HEK293 (cell line): ENCODE measurements at regions not wholly inside any gene's neighbourhood (a gene's known extent, or its start where the extent isn't known, plus 50 kb on each side); places are given as distances from the start of the nearest gene placed in this dataset.

Experiments
- CTCF ChIA-PET: fragments of 350-600 bp; formaldehyde crosslinking; extraction: SDS; loops from one replicate; lab custom pipeline; 2021; ENCODE audit warnings: antibody characterized with exemption; lab: Yijun Ruan, JAX
- POLR2A ChIA-PET: fragments of 300-600 bp; formaldehyde crosslinking; extraction: SDS; loops from one replicate; lab custom pipeline; 2020; ENCODE audit warnings: antibody characterized with exemption, inconsistent platforms; lab: Yijun Ruan, JAX
- H3K27ac ChIP-seq: fragments of 200-500 bp; sonication (Bioruptor generic); 2 replicates; pipeline ENCODE4 v1.5.1; 2014; ENCODE audit warnings: low read depth, low read length, control low read depth, inconsistent platforms; ENCODE audit errors: extremely low read depth
- H3K36me3 ChIP-seq, 2 experiments: fragments of 200-500 bp in 1 of 2; sonication (Bioruptor generic) in 1 of 2; 1 replicate in 1 of 2; 2 replicates in 1 of 2; pipeline ENCODE4 v1.5.1; 2014 to 2017; ENCODE audit warnings: inconsistent platforms in 2 of 2, low read length in 2 of 2; ENCODE audit not compliant: control insufficient read depth in 2 of 2, insufficient read depth in 1 of 2
- H3K4me1 ChIP-seq: fragments of 200-500 bp; sonication (Bioruptor generic); 2 replicates; pipeline ENCODE4 v1.5.1; 2014; ENCODE audit warnings: mild to moderate bottlenecking, low read length, inconsistent platforms; ENCODE audit not compliant: control insufficient read depth, insufficient read depth
- H3K4me3 ChIP-seq: 2 replicates; pipeline ENCODE4 v1.5.1; 2011; ENCODE audit warnings: low read depth, mild to moderate bottlenecking, control low read depth, low read length, moderate library complexity
- H3K9me3 ChIP-seq: fragments of 200-500 bp; sonication (Bioruptor generic); 2 replicates; pipeline ENCODE4 v1.5.1; 2014; ENCODE audit warnings: low read depth, low read length, inconsistent platforms; ENCODE audit not compliant: control insufficient read depth, insufficient read depth
- GFI1B ChIP-seq: fragments of 450-650 bp; formaldehyde crosslinking; IDR thresholded peaks from 2 replicates; pipeline ENCODE4 v1.5.1; 2016; ENCODE audit warnings: missing biosample characterization, missing genetic modification characterization
- KLF8 ChIP-seq: fragments of 450-650 bp; formaldehyde crosslinking; IDR thresholded peaks from 2 replicates; pipeline ENCODE4 v1.5.1; 2016; ENCODE audit warnings: missing biosample characterization, missing genetic modification characterization
- RBAK ChIP-seq: fragments of 450-650 bp; formaldehyde crosslinking; IDR thresholded peaks from 2 replicates; pipeline ENCODE4 v1.5.1; 2016; ENCODE audit warnings: missing biosample characterization, missing genetic modification characterization
- SALL2 ChIP-seq: fragments of 450-650 bp; formaldehyde crosslinking; IDR thresholded peaks from 2 replicates; pipeline ENCODE4 v1.5.0; 2017; ENCODE audit warnings: missing biosample characterization, mild to moderate bottlenecking, missing genetic modification characterization, borderline replicate concordance
- WT1 ChIP-seq: fragments of 450-650 bp; formaldehyde crosslinking; IDR thresholded peaks from 2 replicates; pipeline ENCODE4 v1.5.1; 2016; ENCODE audit warnings: missing biosample characterization, missing genetic modification characterization
- YY2 ChIP-seq: fragments of 450-650 bp; formaldehyde crosslinking; IDR thresholded peaks from 2 replicates; pipeline ENCODE4 v1.5.1; 2016; ENCODE audit warnings: missing biosample characterization, missing genetic modification characterization
- ZEB2 ChIP-seq: fragments of 450-650 bp; formaldehyde crosslinking; IDR thresholded peaks from 2 replicates; pipeline ENCODE4 v1.5.1; 2016; ENCODE audit warnings: missing biosample characterization, missing genetic modification characterization
- ZNF133 ChIP-seq: fragments of 450-650 bp; formaldehyde crosslinking; IDR thresholded peaks from 2 replicates; pipeline ENCODE4 v1.5.1; 2016; ENCODE audit warnings: missing biosample characterization, missing genetic modification characterization
- ZNF324 ChIP-seq: fragments of 450-650 bp; formaldehyde crosslinking; IDR thresholded peaks from 2 replicates; pipeline ENCODE4 v1.5.1; 2016; ENCODE audit warnings: missing biosample characterization, missing genetic modification characterization
- ZNF341 ChIP-seq: fragments of 450-650 bp; formaldehyde crosslinking; IDR thresholded peaks from 2 replicates; pipeline ENCODE4; 2016; ENCODE audit warnings: low read depth, missing biosample characterization, missing genetic modification characterization
- ZNF354C ChIP-seq: fragments of 450-650 bp; formaldehyde crosslinking; IDR thresholded peaks from 2 replicates; pipeline ENCODE4 v1.5.1; 2016; ENCODE audit warnings: missing biosample characterization, missing genetic modification characterization, low read depth, borderline replicate concordance
- ZNF37A ChIP-seq: fragments of 450-650 bp; IDR thresholded peaks from 2 replicates; pipeline ENCODE4 v1.5.1; 2018; ENCODE audit warnings: missing biosample characterization, missing genetic modification characterization
- ZNF416 ChIP-seq: fragments of 450-650 bp; formaldehyde crosslinking; IDR thresholded peaks from 2 replicates; pipeline ENCODE4 v1.5.1; 2016; ENCODE audit warnings: missing biosample characterization, missing genetic modification characterization
- ZNF433 ChIP-seq: fragments of 450-650 bp; formaldehyde crosslinking; IDR thresholded peaks from 2 replicates; pipeline ENCODE4 v1.5.1; 2016; ENCODE audit warnings: missing biosample characterization, missing genetic modification characterization, low read depth
- ZNF530 ChIP-seq: fragments of 450-650 bp; formaldehyde crosslinking; IDR thresholded peaks from 2 replicates; pipeline ENCODE4 v1.5.1; 2016; ENCODE audit warnings: low read depth, missing biosample characterization, missing genetic modification characterization
- ZNF571 ChIP-seq: fragments of 450-650 bp; formaldehyde crosslinking; IDR thresholded peaks from 2 replicates; pipeline ENCODE4 v1.5.0; 2017; ENCODE audit warnings: missing biosample characterization, missing genetic modification characterization
- ZNF629 ChIP-seq: fragments of 450-650 bp; formaldehyde crosslinking; IDR thresholded peaks from 2 replicates; pipeline ENCODE4 v1.5.1; 2017; ENCODE audit warnings: missing biosample characterization, missing genetic modification characterization
- ZNF660 ChIP-seq: fragments of 450-650 bp; IDR thresholded peaks from 2 replicates; pipeline ENCODE4 v1.5.1; 2018; ENCODE audit warnings: missing biosample characterization, mild to moderate bottlenecking, missing genetic modification characterization
- TF ChIP-seq, protein P1 (sequence below): fragments of 450-650 bp; formaldehyde crosslinking; IDR thresholded peaks from 2 replicates; pipeline ENCODE4 v1.5.1; 2017; ENCODE audit warnings: missing biosample characterization, missing genetic modification characterization
- TF ChIP-seq, protein P2 (sequence below): fragments of 450-650 bp; formaldehyde crosslinking; IDR thresholded peaks from 2 replicates; pipeline ENCODE4 v1.5.1; 2017; ENCODE audit warnings: missing biosample characterization, missing genetic modification characterization
- TF ChIP-seq, protein P3 (sequence below): fragments of 450-650 bp; formaldehyde crosslinking; IDR thresholded peaks from 2 replicates; pipeline ENCODE4 v1.5.1; 2016; ENCODE audit warnings: missing biosample characterization, missing genetic modification characterization, low read depth
- TF ChIP-seq, protein P4 (sequence below): fragments of 450-650 bp; formaldehyde crosslinking; IDR thresholded peaks from 2 replicates; pipeline ENCODE4 v1.5.1; 2016; ENCODE audit warnings: missing biosample characterization, missing genetic modification characterization

DNA sequence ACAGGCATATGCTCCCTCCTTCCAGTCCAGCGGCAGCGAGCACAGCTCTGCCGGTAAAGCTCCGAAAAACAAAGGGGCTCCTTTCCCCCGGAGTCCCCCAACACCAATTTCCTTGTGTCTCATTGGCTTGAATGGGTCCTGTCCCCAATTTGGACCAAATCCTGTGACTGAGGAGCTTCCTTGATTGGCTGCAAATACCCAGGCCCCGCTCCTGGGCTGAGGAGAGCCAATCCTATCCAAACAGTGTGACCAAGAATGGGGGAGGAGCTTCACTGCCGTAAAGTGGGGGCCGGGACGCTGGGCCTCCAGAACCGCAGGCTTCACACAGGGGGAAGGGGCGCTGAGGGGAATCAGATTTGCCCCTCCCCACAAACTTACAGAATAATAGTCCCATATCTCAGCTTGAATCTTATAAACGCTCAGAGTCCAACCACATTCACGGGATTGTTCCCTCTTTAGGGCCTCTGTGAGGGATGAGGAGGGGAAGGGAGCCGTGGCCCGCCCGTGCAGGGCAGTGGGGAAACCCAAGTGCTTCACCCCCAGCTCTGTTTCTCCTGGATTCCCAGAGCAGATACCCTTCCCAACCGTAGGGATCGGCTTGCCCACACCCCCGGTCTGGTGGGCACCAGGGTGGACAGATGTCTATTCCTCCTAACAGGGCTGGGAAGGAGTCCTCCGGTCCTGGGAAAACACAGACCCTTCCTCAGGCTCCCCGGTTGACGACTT is 141.0 kb upstream of the MLN start:
- no peaks in the 10 kb centered on the region for H3K4me1 ChIP-seq
- H3K36me3 ChIP-seq, result no peaks in the 10 kb centered on the region
- H3K27ac ChIP-seq, result no peak overlapping the region
- ChIA-PET POLR2A (no interaction called here), CTCF (interaction anchor here (0.6 to 1.7 kb wide), 2 partner anchors 15 to 219 kb away, joined by 5 to 8 read pairs; no protein-coding TSS in a partner anchor)
- TF ChIP-seq SALL2 (no peak), ZNF324 (tag by site-specific recombination) (no peak), ZNF530 (tag by site-specific recombination) (no peak), ZNF341 (tag by site-specific recombination) (no peak), ZNF660 (tag by site-specific recombination) (no peak), KLF8 (tag by site-specific recombination) (no peak), ZNF37A (tag by site-specific recombination) (no peak), RBAK (no peak)
- H3K4me3 ChIP-seq, result no peak overlapping the region
- no peaks in the 10 kb centered on the region for H3K9me3 ChIP-seq

DNA sequence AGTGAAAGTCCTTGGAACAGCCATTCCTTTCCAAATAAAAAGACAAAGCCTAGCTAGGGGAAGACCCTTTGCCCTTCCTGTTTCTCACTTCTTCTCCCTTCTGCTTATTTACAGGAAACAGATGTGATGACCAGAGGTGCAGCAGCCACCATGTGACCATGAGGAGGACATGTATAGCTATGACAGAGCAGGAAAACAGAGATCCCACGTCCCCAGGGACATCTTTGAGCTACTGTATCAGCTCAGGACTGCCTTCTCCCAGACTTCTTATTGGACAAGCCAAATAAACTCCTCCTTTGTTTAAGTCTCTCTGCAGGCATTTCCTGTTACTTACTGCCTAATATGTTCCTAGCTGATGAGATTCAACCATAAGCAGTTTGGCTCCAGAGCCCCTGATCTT is 133.1 kb upstream of the MLN start:
- no peaks in the 10 kb centered on the region for H3K9me3 ChIP-seq

More for the DNA sequence above, 133.1 kb upstream of the MLN start:
- ChIA-PET CTCF (interaction anchor here (0.7 to 1.1 kb wide), 3 partner anchors 91 to 218 kb away, joined by 3 to 5 read pairs (median 5); no protein-coding TSS in a partner anchor), POLR2A (no interaction called here)
- Histone ChIP-seq H3K4me3 (no peak overlapping the region), H3K27ac (no peak overlapping the region), H3K4me1 (no peaks in the 10 kb centered on the region), H3K36me3 (no peaks in the 10 kb centered on the region)
- TF ChIP-seq ZNF629 (tag by site-specific recombination) (no peak), ZNF416 (tag by site-specific recombination) (no peak), ZNF133 (tag by site-specific recombination) (no peak), ZEB2 (tag by site-specific recombination) (no peak), ZNF354C (tag by site-specific recombination) (no peak), ZNF433 (no peak), ZNF571 (tag by site-specific recombination) (no peak), WT1 (tag by site-specific recombination) (no peak), GFI1B (tag by site-specific recombination) (no peak), YY2 (no peak)
- TF ChIP-seq, protein P1, sequence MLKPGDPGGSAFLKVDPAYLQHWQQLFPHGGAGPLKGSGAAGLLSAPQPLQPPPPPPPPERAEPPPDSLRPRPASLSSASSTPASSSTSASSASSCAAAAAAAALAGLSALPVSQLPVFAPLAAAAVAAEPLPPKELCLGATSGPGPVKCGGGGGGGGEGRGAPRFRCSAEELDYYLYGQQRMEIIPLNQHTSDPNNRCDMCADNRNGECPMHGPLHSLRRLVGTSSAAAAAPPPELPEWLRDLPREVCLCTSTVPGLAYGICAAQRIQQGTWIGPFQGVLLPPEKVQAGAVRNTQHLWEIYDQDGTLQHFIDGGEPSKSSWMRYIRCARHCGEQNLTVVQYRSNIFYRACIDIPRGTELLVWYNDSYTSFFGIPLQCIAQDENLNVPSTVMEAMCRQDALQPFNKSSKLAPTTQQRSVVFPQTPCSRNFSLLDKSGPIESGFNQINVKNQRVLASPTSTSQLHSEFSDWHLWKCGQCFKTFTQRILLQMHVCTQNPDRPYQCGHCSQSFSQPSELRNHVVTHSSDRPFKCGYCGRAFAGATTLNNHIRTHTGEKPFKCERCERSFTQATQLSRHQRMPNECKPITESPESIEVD (tag by site-specific recombination), result no peak
- TF ChIP-seq, protein P2, sequence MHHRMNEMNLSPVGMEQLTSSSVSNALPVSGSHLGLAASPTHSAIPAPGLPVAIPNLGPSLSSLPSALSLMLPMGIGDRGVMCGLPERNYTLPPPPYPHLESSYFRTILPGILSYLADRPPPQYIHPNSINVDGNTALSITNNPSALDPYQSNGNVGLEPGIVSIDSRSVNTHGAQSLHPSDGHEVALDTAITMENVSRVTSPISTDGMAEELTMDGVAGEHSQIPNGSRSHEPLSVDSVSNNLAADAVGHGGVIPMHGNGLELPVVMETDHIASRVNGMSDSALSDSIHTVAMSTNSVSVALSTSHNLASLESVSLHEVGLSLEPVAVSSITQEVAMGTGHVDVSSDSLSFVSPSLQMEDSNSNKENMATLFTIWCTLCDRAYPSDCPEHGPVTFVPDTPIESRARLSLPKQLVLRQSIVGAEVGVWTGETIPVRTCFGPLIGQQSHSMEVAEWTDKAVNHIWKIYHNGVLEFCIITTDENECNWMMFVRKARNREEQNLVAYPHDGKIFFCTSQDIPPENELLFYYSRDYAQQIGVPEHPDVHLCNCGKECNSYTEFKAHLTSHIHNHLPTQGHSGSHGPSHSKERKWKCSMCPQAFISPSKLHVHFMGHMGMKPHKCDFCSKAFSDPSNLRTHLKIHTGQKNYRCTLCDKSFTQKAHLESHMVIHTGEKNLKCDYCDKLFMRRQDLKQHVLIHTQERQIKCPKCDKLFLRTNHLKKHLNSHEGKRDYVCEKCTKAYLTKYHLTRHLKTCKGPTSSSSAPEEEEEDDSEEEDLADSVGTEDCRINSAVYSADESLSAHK (tag by site-specific recombination), result no peak
- TF ChIP-seq, protein P3, sequence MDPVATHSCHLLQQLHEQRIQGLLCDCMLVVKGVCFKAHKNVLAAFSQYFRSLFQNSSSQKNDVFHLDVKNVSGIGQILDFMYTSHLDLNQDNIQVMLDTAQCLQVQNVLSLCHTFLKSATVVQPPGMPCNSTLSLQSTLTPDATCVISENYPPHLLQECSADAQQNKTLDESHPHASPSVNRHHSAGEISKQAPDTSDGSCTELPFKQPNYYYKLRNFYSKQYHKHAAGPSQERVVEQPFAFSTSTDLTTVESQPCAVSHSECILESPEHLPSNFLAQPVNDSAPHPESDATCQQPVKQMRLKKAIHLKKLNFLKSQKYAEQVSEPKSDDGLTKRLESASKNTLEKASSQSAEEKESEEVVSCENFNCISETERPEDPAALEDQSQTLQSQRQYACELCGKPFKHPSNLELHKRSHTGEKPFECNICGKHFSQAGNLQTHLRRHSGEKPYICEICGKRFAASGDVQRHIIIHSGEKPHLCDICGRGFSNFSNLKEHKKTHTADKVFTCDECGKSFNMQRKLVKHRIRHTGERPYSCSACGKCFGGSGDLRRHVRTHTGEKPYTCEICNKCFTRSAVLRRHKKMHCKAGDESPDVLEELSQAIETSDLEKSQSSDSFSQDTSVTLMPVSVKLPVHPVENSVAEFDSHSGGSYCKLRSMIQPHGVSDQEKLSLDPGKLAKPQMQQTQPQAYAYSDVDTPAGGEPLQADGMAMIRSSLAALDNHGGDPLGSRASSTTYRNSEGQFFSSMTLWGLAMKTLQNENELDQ (tag by site-specific recombination), result no peak
- TF ChIP-seq, protein P4, sequence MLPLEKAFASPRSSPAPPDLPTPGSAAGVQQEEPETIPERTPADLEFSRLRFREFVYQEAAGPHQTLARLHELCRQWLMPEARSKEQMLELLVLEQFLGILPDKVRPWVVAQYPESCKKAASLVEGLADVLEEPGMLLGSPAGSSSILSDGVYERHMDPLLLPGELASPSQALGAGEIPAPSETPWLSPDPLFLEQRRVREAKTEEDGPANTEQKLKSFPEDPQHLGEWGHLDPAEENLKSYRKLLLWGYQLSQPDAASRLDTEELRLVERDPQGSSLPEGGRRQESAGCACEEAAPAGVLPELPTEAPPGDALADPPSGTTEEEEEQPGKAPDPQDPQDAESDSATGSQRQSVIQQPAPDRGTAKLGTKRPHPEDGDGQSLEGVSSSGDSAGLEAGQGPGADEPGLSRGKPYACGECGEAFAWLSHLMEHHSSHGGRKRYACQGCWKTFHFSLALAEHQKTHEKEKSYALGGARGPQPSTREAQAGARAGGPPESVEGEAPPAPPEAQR (tag by site-specific recombination), result no peak
